Gastrocnemius medialis (tissue), 4 donors: ENCODE measurements at regions not wholly inside any gene's neighbourhood (a gene's known extent, or its start where the extent isn't known, plus 50 kb on each side); places are given as distances from the start of the nearest gene placed in this dataset.

Experiments used
- POLR2A ChIP-seq, 2 donors: fragments of 450-650 bp; IDR thresholded peaks; one replicate each; pipeline ENCODE4 v1.6.1; 2017; ENCODE audit warnings: antibody characterized with exemption in 2 of 2, mild to moderate bottlenecking in 2 of 2, moderate library complexity in 2 of 2
- TF ChIP-seq, protein P1 (sequence below), 5 experiments: fragments of 450-650 bp in 3 of 5; fragments of 200-600 bp in 2 of 5; sonication (generic) in 2 of 5; IDR thresholded peaks in 4 of 5; conservative IDR thresholded peaks in 1 of 5; 1 replicate in 4 of 5; 2 replicates in 1 of 5; pipeline ENCODE4 v1.5.1; 2016 to 2019; ENCODE audit warnings: antibody characterized with exemption in 5 of 5, mild to moderate bottlenecking in 3 of 5, moderate library complexity in 3 of 5

DNA sequence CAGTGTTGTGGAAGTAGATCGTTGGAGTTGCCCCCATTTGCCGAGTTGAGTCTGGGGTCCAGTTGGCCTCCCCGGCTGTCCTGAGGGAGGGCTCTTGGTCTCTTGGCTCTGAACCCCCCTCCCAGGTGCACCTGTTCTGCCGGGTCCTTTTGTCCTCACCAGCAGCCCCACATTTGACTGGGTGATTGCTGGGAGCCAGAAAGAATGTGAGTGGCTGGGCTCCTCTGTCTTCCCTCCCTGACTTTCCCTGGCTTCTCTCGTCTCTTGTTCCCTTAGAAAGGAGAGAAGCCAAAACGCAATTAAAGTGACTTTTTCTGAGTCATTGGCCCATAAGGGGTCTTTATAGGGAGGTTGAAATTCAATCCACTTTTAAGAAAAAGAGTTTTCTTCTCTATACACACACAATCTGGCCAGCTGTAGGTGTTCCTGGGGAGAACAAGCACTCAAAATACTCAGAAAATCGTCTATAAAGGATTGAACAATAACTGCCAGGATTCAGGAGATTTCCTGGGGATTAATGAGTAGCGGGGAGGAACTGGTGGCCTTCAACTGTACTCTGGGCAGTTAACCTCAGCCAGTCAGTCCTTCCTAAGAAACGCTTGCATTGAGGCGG is 131.0 kb downstream of the TMEM182 start:
- TF ChIP-seq, protein P1, sequence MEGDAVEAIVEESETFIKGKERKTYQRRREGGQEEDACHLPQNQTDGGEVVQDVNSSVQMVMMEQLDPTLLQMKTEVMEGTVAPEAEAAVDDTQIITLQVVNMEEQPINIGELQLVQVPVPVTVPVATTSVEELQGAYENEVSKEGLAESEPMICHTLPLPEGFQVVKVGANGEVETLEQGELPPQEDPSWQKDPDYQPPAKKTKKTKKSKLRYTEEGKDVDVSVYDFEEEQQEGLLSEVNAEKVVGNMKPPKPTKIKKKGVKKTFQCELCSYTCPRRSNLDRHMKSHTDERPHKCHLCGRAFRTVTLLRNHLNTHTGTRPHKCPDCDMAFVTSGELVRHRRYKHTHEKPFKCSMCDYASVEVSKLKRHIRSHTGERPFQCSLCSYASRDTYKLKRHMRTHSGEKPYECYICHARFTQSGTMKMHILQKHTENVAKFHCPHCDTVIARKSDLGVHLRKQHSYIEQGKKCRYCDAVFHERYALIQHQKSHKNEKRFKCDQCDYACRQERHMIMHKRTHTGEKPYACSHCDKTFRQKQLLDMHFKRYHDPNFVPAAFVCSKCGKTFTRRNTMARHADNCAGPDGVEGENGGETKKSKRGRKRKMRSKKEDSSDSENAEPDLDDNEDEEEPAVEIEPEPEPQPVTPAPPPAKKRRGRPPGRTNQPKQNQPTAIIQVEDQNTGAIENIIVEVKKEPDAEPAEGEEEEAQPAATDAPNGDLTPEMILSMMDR (IDR thresholded peaks at IDR 0.05 in 4 of 5, conservative IDR thresholded peaks at IDR 0.05 in 1 of 5): no peak
- no peak for TF ChIP-seq POLR2A (IDR thresholded peaks at IDR 0.05)
